ENCODE measurements at regions not wholly inside any gene's neighbourhood (a gene's known extent, or its start where the extent isn't known, plus 50 kb on each side); places are given as distances from the start of the nearest gene placed in this dataset.
A peak's percentile ranks its signal among the peaks of the same experiment; 100 is the strongest.

DNA sequence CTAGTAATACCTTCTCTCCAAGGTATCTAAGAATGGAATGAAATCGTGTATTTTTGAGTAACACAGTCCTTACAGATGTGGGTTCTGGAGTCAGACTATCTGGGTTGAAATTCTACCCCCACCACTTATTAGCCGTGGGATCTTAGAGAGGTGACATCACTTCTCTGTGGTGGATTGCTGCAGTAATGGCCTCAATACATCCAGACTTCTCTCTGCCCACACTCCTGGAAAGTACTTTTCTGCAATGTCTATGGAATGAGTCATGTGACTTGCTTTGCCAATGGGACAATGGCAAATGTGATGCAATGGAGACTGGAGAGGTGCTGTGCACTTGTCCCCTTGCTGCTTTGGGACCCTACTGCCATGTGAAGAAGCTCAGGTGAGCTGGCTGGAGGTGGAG is 418.2 kb downstream of the HAPSTR1 start:
- WGBS, 2 donors (ENCODE audit: extremely low coverage in 2 of 2, insufficient read length in 2 of 2, insufficient replicate concordance in 1 of 2) = no CpG with 5 or more reads among the region's 2 CpGs
- no peak for DNase-seq (ENCODE audit: low spot score)

DNA sequence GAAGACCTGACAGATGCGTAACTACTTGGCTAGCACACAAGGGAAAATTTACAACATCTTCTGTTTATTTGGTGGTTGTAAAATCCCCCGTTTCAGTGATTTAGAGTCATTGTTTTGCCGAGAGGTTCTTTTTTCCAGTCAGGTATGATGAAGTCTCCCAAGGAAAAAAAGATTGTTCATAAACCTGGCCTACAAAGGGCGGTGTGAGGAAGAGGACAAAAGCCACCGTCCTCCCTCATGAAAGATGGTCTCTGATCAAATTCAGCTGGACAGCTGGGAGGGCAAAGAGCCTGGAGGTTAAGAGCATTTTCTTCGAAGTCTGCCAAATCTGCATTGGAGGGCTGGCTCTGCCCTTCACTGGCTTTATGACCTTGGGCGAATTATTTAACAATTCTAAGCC is 419.9 kb downstream of the HAPSTR1 start:
- H2AK5ac ChIP-seq (ENCODE audit: low read depth, low read length) = no peak overlapping the region
- no peaks in the 10 kb centered on the region for H3K79me1 ChIP-seq (ENCODE audit: low read depth, low read length)
- H3K4me1 ChIP-seq (ENCODE audit: control insufficient read depth in 2 of 2, insufficient read depth in 1 of 2, low read depth in 1 of 2, low read length in 2 of 2) = peaks cover 0 to 9% of the 10 kb centered on the region in 2 donors
- no peak overlapping the region for H3K18ac ChIP-seq (ENCODE audit: low read length)
- H3K9me3 ChIP-seq (replicated peaks in 1 of 2; ENCODE audit: control insufficient read depth in 2 of 2, insufficient read depth in 1 of 2, low read depth in 1 of 2, low read length in 2 of 2) = peaks cover 0 to 3% of the 10 kb centered on the region in 2 donors
- DNase-seq (ENCODE audit: low spot score) = no peak
- H2BK120ac ChIP-seq (ENCODE audit: low read depth, low read length) = no peak overlapping the region
- H3K36me3 ChIP-seq (replicated peaks in 1 of 2; ENCODE audit: control insufficient read depth in 2 of 2, insufficient read depth in 2 of 2, low read length in 2 of 2) = no peaks in the 10 kb centered on the region
- H2BK5ac ChIP-seq (ENCODE audit: low read length) = no peak overlapping the region
- no peak overlapping the region for H3K9ac ChIP-seq (ENCODE audit: low read depth, low read length, poor library complexity)
- no peak overlapping the region for H3K14ac ChIP-seq (ENCODE audit: low read length)
- H3K4me3 ChIP-seq (ENCODE audit: low read length in 2 of 2) = no peak overlapping the region
- H3K27me3 ChIP-seq (ENCODE audit: control insufficient read depth in 3 of 3, insufficient read depth in 3 of 3, low read depth in 1 of 3, low read length in 3 of 3) = no peaks in the 10 kb centered on the region
- no peak overlapping the region for H2BK15ac ChIP-seq (ENCODE audit: low read length)
- H2AFZ ChIP-seq (ENCODE audit: low read length) = no peak overlapping the region
- H3K23ac ChIP-seq (ENCODE audit: low read depth, low read length, poor library complexity) = no peak overlapping the region
- no peak overlapping the region for H3K4ac ChIP-seq (ENCODE audit: low read length)
- no peak overlapping the region for H3K27ac ChIP-seq (replicated peaks; ENCODE audit: low read length)
- H3K4me2 ChIP-seq (ENCODE audit: insufficient read depth, low read length, poor library complexity, severe bottlenecking) = no peak overlapping the region
- H4K8ac ChIP-seq (ENCODE audit: low read depth, low read length) = no peak overlapping the region
- H4K91ac ChIP-seq (ENCODE audit: low read depth, low read length, poor library complexity) = no peak overlapping the region
- H2BK12ac ChIP-seq (ENCODE audit: low read length) = no peak overlapping the region
- no CpG with 5 or more reads among the region's 7 CpGs for WGBS, 2 donors (ENCODE audit: extremely low coverage in 2 of 2, insufficient read length in 2 of 2, insufficient replicate concordance in 1 of 2)

More for the DNA sequence above, 418.2 kb downstream of the HAPSTR1 start:
- H3K14ac ChIP-seq (ENCODE audit: low read length) = no peak overlapping the region
- no peak overlapping the region for H2BK5ac ChIP-seq (ENCODE audit: low read length)
- H3K27ac ChIP-seq (replicated peaks; ENCODE audit: low read length) = no peak overlapping the region
- no peak overlapping the region for H2BK15ac ChIP-seq (ENCODE audit: low read length)
- peaks cover 0 to 3% of the 10 kb centered on the region in 2 donors for H3K9me3 ChIP-seq (replicated peaks in 1 of 2; ENCODE audit: control insufficient read depth in 2 of 2, insufficient read depth in 1 of 2, low read depth in 1 of 2, low read length in 2 of 2)
- H3K23ac ChIP-seq (ENCODE audit: low read depth, low read length, poor library complexity) = no peak overlapping the region
- H3K18ac ChIP-seq (ENCODE audit: low read length) = peak overlapping the region; percentile 9
- no peaks in the 10 kb centered on the region for H3K36me3 ChIP-seq (replicated peaks in 1 of 2; ENCODE audit: control insufficient read depth in 2 of 2, insufficient read depth in 2 of 2, low read length in 2 of 2)
- no peak overlapping the region for H2BK12ac ChIP-seq (ENCODE audit: low read length)
- H3K4me1 ChIP-seq (ENCODE audit: control insufficient read depth in 2 of 2, insufficient read depth in 1 of 2, low read depth in 1 of 2, low read length in 2 of 2) = peaks cover 0 to 9% of the 10 kb centered on the region in 2 donors
- H3K4me2 ChIP-seq (ENCODE audit: insufficient read depth, low read length, poor library complexity, severe bottlenecking) = no peak overlapping the region
- H2AFZ ChIP-seq (ENCODE audit: low read length) = no peak overlapping the region
- H4K91ac ChIP-seq (ENCODE audit: low read depth, low read length, poor library complexity) = no peak overlapping the region
- no peak overlapping the region for H3K4ac ChIP-seq (ENCODE audit: low read length)
- no peak overlapping the region for H2BK120ac ChIP-seq (ENCODE audit: low read depth, low read length)
- no peak overlapping the region for H4K8ac ChIP-seq (ENCODE audit: low read depth, low read length)
- no peak overlapping the region for H3K4me3 ChIP-seq (ENCODE audit: low read length in 2 of 2)
- H3K9ac ChIP-seq (ENCODE audit: low read depth, low read length, poor library complexity) = no peak overlapping the region
- H2AK5ac ChIP-seq (ENCODE audit: low read depth, low read length) = no peak overlapping the region
- no peaks in the 10 kb centered on the region for H3K27me3 ChIP-seq (ENCODE audit: control insufficient read depth in 3 of 3, insufficient read depth in 3 of 3, low read depth in 1 of 3, low read length in 3 of 3)
- no peaks in the 10 kb centered on the region for H3K79me1 ChIP-seq (ENCODE audit: low read depth, low read length)

DNA sequence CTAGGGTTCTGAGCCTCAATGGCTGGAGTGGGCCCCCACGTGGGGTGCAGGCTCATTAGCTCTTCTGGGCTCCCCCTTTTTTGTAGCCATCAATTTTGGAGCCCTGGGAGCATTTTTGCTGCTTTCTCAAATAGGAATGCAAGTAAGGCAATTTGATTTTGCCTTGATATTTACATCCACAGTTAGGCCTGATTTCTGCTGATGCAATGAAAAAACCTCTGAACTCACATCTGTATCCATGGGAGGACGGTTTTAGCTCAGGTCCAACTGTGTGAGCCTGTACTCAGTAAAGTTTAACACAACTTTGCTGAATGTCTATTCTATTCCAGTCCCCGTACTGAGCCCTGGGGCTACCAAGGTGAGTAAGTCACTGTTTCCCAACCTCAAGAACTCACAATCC is 425.0 kb downstream of the HAPSTR1 start:
- Histone ChIP-seq H3K14ac (ENCODE audit: low read length) (no peak overlapping the region), H3K36me3 (replicated peaks in 1 of 2; ENCODE audit: control insufficient read depth in 2 of 2, insufficient read depth in 2 of 2, low read length in 2 of 2) (no peaks in the 10 kb centered on the region), H3K9me3 (replicated peaks in 1 of 2; ENCODE audit: control insufficient read depth in 2 of 2, insufficient read depth in 1 of 2, low read depth in 1 of 2, low read length in 2 of 2) (peaks cover 0 to 3% of the 10 kb centered on the region in 2 donors), H3K27me3 (ENCODE audit: control insufficient read depth in 3 of 3, insufficient read depth in 3 of 3, low read depth in 1 of 3, low read length in 3 of 3) (no peaks in the 10 kb centered on the region), H3K18ac (ENCODE audit: low read length) (no peak overlapping the region), H2AK5ac (ENCODE audit: low read depth, low read length) (no peak overlapping the region), H3K79me1 (ENCODE audit: low read depth, low read length) (no peaks in the 10 kb centered on the region), H2BK5ac (ENCODE audit: low read length) (no peak overlapping the region), H3K4me1 (ENCODE audit: control insufficient read depth in 2 of 2, insufficient read depth in 1 of 2, low read depth in 1 of 2, low read length in 2 of 2) (no peaks in the 10 kb centered on the region), H4K91ac (ENCODE audit: low read depth, low read length, poor library complexity) (no peak overlapping the region), H3K4ac (ENCODE audit: low read length) (no peak overlapping the region), H3K27ac (replicated peaks; ENCODE audit: low read length) (no peak overlapping the region), H3K9ac (ENCODE audit: low read depth, low read length, poor library complexity) (no peak overlapping the region), H2BK15ac (ENCODE audit: low read length) (no peak overlapping the region), H2BK12ac (ENCODE audit: low read length) (no peak overlapping the region), H3K23ac (ENCODE audit: low read depth, low read length, poor library complexity) (no peak overlapping the region), H2BK120ac (ENCODE audit: low read depth, low read length) (no peak overlapping the region), H3K4me2 (ENCODE audit: insufficient read depth, low read length, poor library complexity, severe bottlenecking) (no peak overlapping the region), H4K8ac (ENCODE audit: low read depth, low read length) (no peak overlapping the region), H2AFZ (ENCODE audit: low read length) (no peak overlapping the region), H3K4me3 (ENCODE audit: low read length in 2 of 2) (no peak overlapping the region)
- no peak for DNase-seq (ENCODE audit: low spot score)
- no CpG with 5 or more reads among the region's 3 CpGs for WGBS, 2 donors (ENCODE audit: extremely low coverage in 2 of 2, insufficient read length in 2 of 2, insufficient replicate concordance in 1 of 2)

DNA sequence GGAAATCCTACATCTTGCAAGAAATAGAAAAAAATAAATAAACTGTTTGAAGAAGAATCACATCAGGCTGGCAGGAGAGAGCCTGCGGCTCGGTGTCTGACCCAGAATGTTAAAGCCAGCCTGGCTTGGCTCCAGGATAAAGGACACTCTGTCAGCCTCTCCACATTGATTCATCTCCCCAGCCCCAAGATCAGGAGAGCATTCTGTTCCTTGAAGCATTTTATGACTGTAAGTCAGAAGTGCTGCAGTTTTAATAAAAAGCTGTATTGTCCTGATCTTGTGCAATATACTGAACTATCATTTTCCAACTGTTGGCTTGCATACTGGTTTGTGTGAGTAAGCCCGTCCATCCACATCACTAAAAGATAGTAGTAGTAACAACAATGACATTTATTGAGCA is 426.6 kb downstream of the HAPSTR1 start:
- H2AFZ ChIP-seq (ENCODE audit: low read length) = no peak overlapping the region
- no peaks in the 10 kb centered on the region for H3K79me1 ChIP-seq (ENCODE audit: low read depth, low read length)
- no peak overlapping the region for H3K18ac ChIP-seq (ENCODE audit: low read length)
- no peak overlapping the region for H2BK5ac ChIP-seq (ENCODE audit: low read length)
- no peaks in the 10 kb centered on the region for H3K36me3 ChIP-seq (replicated peaks in 1 of 2; ENCODE audit: control insufficient read depth in 2 of 2, insufficient read depth in 2 of 2, low read length in 2 of 2)
- no peak overlapping the region for H3K27ac ChIP-seq (replicated peaks; ENCODE audit: low read length)
- H3K4me1 ChIP-seq (ENCODE audit: control insufficient read depth in 2 of 2, insufficient read depth in 1 of 2, low read depth in 1 of 2, low read length in 2 of 2) = peaks cover 0 to 5% of the 10 kb centered on the region in 2 donors
- H3K27me3 ChIP-seq (ENCODE audit: control insufficient read depth in 3 of 3, insufficient read depth in 3 of 3, low read depth in 1 of 3, low read length in 3 of 3) = no peaks in the 10 kb centered on the region
- H3K4me3 ChIP-seq (ENCODE audit: low read length in 2 of 2) = no peak overlapping the region
- no peak overlapping the region for H3K9ac ChIP-seq (ENCODE audit: low read depth, low read length, poor library complexity)
- H3K23ac ChIP-seq (ENCODE audit: low read depth, low read length, poor library complexity) = no peak overlapping the region
- no peak for DNase-seq (ENCODE audit: low spot score)
- H2BK120ac ChIP-seq (ENCODE audit: low read depth, low read length) = no peak overlapping the region
- no peak overlapping the region for H4K8ac ChIP-seq (ENCODE audit: low read depth, low read length)
- H4K91ac ChIP-seq (ENCODE audit: low read depth, low read length, poor library complexity) = no peak overlapping the region
- H3K4me2 ChIP-seq (ENCODE audit: insufficient read depth, low read length, poor library complexity, severe bottlenecking) = no peak overlapping the region
- no peak overlapping the region for H2BK15ac ChIP-seq (ENCODE audit: low read length)
- H3K14ac ChIP-seq (ENCODE audit: low read length) = no peak overlapping the region
- no peak overlapping the region for H2BK12ac ChIP-seq (ENCODE audit: low read length)
- no peak overlapping the region for H3K4ac ChIP-seq (ENCODE audit: low read length)
- whole genome bisulfite sequencing, 2 donors (ENCODE audit: extremely low coverage in 2 of 2, insufficient read length in 2 of 2, insufficient replicate concordance in 1 of 2) = no CpG with 5 or more reads among the region's 3 CpGs
- no peak overlapping the region for H2AK5ac ChIP-seq (ENCODE audit: low read depth, low read length)
- peaks cover 0 to under 1% of the 10 kb centered on the region in 2 donors for H3K9me3 ChIP-seq (replicated peaks in 1 of 2; ENCODE audit: control insufficient read depth in 2 of 2, insufficient read depth in 1 of 2, low read depth in 1 of 2, low read length in 2 of 2)

Data from neuronal stem cell (in vitro differentiated cells).